Fibroblast of mammary gland (primary cell): ENCODE measurements at regions not wholly inside any gene's neighbourhood (a gene's known extent, or its start where the extent isn't known, plus 50 kb on each side); places are given as distances from the start of the nearest gene placed in this dataset.

Experiments
- DNase-seq: peaks from one replicate; pipeline ENCODE4 v3.0.0-alpha.2; 2010; ENCODE audit warnings: low read depth
- H3K4me3 ChIP-seq: 2 replicates; pipeline ENCODE4 v1.5.1; 2011; ENCODE audit warnings: low read depth, mild to moderate bottlenecking, low read length, moderate library complexity; ENCODE audit not compliant: control insufficient read depth
- TF ChIP-seq, protein P1 (sequence below): conservative IDR thresholded peaks from 2 replicates; pipeline ENCODE4 v1.5.1; 2011; ENCODE audit warnings: low read depth, low read length, inconsistent platforms; ENCODE audit not compliant: control insufficient read depth, insufficient read depth

DNA sequence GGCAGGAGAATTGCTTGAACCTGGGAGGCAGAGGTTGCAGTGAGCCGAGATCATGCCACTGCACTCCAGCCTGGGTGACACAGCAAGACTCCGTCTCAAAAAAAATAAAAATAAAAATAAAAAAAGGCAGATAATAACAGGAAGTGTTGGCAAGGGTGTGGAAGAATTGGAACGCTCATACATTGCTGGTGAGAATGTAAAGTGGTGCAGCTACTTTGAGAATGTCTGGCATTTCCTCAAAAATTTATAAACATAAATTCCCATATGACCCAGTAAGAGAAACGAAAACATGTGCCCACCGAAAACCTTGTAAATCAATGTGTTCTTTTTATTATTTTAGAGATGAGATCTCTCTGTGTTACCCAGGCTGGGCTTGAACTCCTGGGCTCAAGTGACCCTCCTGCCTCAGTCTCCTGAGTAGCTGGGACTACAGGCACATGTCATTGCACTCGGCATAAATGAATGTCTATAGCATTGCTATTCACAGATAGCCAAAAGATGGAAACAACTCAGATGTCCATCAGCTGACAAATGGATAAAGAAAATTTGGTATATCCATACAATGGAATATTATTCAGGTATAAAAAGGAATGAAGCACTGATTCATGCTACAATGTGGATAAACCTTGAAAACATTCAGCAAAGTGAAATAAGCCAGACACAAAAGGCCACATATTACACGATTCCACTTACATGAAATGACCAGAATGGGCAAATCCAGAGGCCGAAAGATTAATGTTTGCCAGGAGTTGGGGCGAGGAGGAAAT is 63.7 kb upstream of the PLAC1 start:
- TF ChIP-seq, protein P1, sequence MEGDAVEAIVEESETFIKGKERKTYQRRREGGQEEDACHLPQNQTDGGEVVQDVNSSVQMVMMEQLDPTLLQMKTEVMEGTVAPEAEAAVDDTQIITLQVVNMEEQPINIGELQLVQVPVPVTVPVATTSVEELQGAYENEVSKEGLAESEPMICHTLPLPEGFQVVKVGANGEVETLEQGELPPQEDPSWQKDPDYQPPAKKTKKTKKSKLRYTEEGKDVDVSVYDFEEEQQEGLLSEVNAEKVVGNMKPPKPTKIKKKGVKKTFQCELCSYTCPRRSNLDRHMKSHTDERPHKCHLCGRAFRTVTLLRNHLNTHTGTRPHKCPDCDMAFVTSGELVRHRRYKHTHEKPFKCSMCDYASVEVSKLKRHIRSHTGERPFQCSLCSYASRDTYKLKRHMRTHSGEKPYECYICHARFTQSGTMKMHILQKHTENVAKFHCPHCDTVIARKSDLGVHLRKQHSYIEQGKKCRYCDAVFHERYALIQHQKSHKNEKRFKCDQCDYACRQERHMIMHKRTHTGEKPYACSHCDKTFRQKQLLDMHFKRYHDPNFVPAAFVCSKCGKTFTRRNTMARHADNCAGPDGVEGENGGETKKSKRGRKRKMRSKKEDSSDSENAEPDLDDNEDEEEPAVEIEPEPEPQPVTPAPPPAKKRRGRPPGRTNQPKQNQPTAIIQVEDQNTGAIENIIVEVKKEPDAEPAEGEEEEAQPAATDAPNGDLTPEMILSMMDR: no peak
- H3K4me3 ChIP-seq: no peak overlapping the region
- DNase-seq: no peak

DNA sequence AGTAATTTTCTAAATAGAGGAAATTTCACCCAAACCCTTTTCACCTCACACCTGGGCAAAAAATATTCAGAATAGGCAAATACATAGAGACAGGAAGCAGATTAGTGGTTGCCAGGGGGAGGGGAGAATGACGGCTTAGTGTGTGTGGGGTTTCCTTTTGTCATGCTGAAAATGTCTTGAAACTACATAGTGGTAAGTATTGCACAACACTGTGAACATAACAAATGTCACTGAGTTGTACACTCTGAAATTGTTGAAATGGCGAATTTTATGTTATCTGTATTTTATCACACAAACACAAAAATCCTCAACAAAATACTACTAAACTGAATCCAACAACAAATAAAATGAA is 60.7 kb upstream of the PLAC1 start:
- TF ChIP-seq, protein P1: no peak
- DNase-seq: peak; percentile 25

GRCh38 chrX:134718105-134718965 is 60.1 kb upstream of the PLAC1 start:
- DNase-seq: peak; percentile 96
- H3K4me3 ChIP-seq: no peak overlapping the region
- TF ChIP-seq, protein P1: peak; percentile 26

More for the DNA sequence above, 60.7 kb upstream of the PLAC1 start:
- H3K4me3 ChIP-seq: no peak overlapping the region

GRCh38 chrX:134717698-134718097 is 59.4 kb upstream of the PLAC1 start:
- no peak for DNase-seq
- TF ChIP-seq, protein P1: no peak

GRCh38 chrX:134716620-134717012 is 58.3 kb upstream of the PLAC1 start:
- no peak for DNase-seq
- no peak overlapping the region for H3K4me3 ChIP-seq
- TF ChIP-seq, protein P1: no peak

More at GRCh38 chrX:134717698-134718097, 59.4 kb upstream of the PLAC1 start:
- no peak overlapping the region for H3K4me3 ChIP-seq

- no peak overlapping the region for H3K4me3 ChIP-seq
- TF ChIP-seq, protein P1: no peak
- no peak for DNase-seq
Measured at GRCh38 chrX:134715930-134716619, 57.8 kb upstream of the PLAC1 start.
